NCI-H2029 (cell line): ENCODE measurements at regions not wholly inside any gene's neighbourhood (a gene's known extent, or its start where the extent isn't known, plus 50 kb on each side); places are given as distances from the start of the nearest gene placed in this dataset.
"Not testable (repeated sequence)": the region's sequence is repeated elsewhere in the genome, so short reads cannot be mapped to it uniquely, and the experiment has no call there.

Source experiments
- DNase-seq: peaks from one replicate; lab custom pipeline; 2025; lab: John Stamatoyannopoulos, UW

GRCh38 chr2:89960570-89960969 lies 1269.1 kb downstream of the RPIA start:
- DNase-seq, result not testable (repeated sequence)

DNA sequence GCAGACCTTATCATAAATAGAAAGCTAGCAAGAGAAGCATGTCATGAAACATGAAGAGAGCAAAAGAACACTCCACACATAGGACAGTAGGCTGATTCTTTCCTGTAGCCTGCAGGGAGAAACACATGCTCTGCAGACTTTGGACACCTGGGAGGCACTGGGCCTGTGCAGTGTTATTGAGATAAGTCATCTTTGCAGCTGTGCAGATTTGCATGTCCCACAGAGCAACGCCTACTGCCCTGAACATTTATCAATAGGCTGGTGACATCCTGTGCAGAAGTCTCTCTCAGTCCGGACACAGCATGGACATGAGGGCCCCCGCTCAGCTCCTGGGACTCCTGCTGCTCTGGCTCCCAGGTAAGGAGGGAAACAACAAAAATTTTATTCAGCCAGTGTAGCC lies 1277.1 kb downstream of the RPIA start:
- DNase-seq, result not testable (repeated sequence)

GRCh38 chr2:89969190-89969589 lies 1277.7 kb downstream of the RPIA start:
- not testable (repeated sequence) for DNase-seq

DNA sequence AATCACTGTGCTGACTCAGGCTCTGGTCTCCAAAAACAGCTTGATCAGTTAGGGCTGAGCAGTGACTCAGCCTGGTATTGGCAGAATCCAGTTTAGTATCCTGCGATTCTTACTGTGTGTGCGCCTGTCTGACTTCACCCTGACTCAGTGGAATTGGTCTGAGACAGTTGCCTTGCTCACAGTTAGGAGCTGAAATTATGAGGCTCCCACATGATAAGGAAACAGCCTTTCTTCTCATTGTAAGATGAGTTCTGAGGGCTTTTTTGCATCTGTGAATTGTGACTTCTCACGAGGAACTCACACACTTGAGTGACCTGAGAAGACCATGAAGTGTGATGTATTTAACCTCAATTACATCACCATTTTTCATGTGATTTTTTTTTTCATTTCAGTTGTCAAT lies 1282.4 kb downstream of the RPIA start:
- DNase-seq, result not testable (repeated sequence)

- not testable (repeated sequence) for DNase-seq
These were observed 1288.5 kb downstream of the RPIA start for GRCh38 chr2:89979826-89980537.

- not testable (repeated sequence) for DNase-seq
These were observed 1290.8 kb downstream of the RPIA start for GRCh38 chr2:89982246-89982645.

DNA sequence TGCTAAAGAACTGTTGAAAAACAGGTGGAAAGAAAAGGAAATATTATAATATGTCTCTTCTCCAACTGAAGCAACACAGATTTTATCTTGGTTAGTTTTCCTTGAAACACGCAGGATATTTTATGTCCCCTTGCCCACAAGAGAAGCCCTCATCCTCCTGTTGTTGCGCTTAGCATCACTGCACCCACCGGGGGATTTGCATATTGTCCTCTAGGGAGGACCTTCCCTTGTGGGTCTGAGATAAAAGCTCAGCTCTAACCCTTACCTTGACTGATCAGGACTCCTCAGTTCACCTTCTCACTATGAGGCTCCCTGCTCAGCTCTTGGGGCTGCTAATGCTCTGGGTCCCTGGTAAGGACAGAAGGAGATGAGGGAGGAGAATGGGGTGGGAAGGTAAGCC lies 1294.2 kb downstream of the RPIA start:
- DNase-seq, result not testable (repeated sequence)

DNA sequence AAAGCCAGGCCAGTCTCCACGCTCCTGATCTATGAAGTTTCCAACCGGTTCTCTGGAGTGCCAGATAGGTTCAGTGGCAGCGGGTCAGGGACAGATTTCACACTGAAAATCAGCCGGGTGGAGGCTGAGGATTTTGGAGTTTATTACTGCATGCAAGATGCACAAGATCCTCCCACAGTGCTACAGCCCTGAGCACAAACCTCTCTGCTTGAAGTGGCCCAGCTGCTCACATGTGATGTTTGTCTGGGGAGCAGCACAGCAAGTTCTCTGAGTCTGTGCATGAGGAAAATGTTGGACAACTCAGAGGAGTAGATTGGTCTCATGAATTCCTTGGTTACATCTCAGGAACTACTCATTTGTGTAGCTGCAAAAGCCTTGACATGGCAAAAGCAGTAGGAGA lies 1295.1 kb downstream of the RPIA start:
- not testable (repeated sequence) for DNase-seq

DNA sequence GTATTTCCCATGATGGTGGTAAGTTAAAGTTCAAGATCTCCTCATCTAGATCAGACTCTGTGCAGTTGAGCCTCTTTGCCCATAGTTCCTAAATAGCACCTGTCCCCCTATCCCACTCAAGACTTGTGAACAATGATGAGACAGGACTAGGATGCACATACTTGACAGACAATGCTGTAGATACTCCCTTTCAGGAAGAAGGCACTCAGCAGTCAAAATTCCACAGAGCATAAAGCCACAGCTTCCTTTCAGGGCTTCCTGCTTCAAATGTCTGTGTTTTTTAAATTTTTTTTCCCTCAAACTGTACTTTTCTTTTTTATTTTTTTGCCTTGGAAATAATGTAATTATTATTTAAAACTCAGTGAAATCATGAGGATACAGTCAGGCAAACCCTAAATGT lies 1305.3 kb downstream of the RPIA start:
- not testable (repeated sequence) for DNase-seq

GRCh38 chr2:90004553-90004952 lies 1313.1 kb downstream of the RPIA start:
- DNase-seq, result not testable (repeated sequence)

DNA sequence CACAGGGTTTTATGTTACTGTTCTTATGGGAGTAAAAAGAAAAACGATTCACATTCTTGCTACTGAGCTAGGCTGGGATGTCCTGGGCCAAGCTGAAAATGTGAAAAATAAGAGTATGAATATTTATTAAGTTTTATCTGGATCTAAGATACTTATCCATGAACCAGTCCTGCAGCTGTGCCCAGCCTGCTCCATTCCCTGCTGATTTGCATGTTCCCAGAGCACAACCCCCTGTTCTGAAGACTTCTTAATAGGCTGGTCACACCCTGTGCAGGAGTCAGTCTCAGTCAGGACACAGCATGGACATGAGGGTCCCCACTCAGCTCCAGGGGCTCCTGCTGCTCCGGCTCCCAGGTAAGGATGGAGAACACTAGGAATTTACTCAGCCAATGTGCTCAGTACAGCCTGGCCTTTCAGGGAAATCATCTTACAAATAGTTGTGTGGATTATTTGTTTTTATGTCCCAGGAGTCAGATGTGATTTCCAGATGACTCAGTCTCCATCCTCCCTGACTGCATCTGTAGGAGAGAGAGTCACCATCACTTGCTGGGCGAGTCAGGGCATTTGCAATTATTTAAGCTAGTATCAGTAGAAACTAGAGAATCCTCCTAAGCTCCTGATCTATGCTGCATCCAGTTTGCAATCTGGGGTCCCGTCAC lies 1319.1 kb downstream of the RPIA start:
- DNase-seq, result not testable (repeated sequence)

GRCh38 chr2:90011101-90011443 lies 1319.6 kb downstream of the RPIA start:
- not testable (repeated sequence) for DNase-seq

DNA sequence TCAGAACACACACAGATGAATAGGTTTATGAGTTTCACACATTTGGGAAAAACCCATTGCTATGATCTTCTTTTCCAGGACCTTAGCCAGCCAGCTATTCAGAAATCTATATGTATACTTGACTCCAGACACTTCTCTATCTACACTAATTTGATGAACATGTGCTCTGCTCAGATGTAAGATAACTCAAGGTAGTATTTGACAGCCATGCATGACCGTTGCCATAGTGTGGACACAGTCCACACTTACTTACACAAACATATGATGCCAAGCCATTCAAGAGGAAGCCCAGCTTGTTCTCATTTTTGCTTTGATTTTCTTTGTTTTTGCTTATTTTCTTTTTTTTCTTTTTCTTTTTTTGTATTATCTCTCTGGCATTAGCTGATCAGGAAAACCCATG lies 1328.4 kb downstream of the RPIA start:
- not testable (repeated sequence) for DNase-seq

GRCh38 chr2:90021234-90021633 lies 1329.8 kb downstream of the RPIA start:
- not testable (repeated sequence) for DNase-seq

- not testable (repeated sequence) for DNase-seq
These were observed 1335.8 kb downstream of the RPIA start for GRCh38 chr2:90027231-90027643.

GRCh38 chr2:90028381-90029079 lies 1337.1 kb downstream of the RPIA start:
- DNase-seq, result not testable (repeated sequence)

DNA sequence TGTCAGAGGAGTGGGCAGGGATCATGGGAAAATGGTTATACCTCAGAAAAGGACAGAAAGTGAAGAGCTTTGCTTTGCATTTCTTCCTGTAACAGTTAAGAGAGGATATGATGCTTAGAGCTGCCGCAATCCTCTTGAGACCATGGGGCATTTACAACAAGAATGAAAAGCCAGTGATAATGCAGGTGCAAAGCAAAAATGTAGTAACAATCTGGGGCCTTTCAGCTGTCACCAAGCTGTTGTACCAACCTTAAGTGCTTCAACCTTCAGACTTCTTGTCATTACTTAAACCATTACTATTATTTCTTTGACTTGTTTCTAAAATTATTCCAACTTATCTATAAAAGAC lies 1337.6 kb downstream of the RPIA start:
- not testable (repeated sequence) for DNase-seq

DNA sequence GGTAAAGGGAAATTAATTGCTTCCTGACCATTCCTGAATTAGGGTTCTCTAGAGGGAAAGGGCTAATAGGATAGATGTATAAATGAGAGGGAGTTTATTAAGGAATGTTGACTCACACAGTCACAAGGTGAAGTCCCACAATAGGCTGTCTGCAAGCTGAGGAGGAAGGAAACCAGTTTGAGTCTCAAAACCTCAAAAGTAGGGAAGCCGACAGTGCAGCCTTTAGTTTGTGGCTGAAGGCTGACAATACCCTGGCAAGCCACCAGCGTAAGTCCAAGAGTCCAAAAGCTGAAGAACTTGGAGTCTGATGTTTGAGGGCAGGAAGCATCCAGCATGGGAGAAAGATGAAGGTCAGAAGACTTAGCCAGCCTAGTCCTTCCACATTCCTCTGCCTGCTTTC lies 1340.8 kb downstream of the RPIA start:
- not testable (repeated sequence) for DNase-seq

DNA sequence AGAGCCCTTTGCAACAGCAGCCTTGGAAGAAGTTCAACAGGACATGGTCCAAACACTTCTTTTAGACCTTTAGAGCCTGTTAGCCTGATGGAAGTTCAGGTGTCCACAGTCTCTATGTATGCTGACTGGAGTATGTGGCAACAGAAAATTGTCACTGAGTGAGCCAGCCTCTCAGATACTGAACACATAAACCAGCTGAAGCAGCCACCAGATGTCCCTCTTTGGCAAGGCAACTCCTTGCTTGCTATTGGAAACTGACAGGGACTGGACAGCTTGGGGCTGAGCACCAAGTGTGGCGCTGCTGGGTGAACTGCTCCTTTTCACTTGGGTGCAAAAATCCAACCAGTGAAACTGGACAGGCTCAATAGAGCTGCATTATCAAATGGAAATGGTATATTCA lies 1344.9 kb downstream of the RPIA start:
- DNase-seq, result not testable (repeated sequence)

DNA sequence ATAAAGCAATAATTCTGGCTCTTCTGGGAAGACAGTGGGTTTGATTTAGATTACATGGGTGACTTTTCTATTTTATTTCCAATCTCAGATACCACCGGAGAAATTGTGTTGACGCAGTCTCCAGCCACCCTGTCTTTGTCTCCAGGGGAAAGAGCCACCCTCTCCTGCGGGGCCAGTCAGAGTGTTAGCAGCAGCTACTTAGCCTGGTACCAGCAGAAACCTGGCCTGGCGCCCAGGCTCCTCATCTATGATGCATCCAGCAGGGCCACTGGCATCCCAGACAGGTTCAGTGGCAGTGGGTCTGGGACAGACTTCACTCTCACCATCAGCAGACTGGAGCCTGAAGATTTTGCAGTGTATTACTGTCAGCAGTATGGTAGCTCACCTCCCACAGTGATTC lies 1347.6 kb downstream of the RPIA start:
- DNase-seq, result not testable (repeated sequence)

DNA sequence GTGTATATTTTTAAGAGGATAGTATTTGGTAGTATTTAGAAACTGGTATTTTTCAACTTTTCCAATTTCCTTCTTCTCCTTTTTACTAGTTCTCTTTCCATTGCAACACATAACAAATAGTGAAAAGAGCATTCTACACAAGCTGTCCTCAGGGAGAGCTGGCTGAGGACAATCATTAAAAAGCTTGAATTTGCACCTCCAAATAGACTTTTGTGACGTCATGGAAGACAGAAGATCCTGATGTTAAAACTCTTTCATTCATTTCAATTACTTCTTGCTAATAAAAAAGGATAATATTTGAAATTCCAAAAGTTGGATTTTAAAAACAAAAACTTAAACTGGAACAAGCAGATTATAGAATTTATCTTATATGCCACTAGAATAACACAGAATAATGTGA lies 1356.3 kb downstream of the RPIA start:
- DNase-seq, result not testable (repeated sequence)

- DNase-seq, result not testable (repeated sequence)
These were observed 1360.7 kb downstream of the RPIA start for GRCh38 chr2:90052113-90052631.
